ENCODE measurements at regions not wholly inside any gene's neighbourhood (a gene's known extent, or its start where the extent isn't known, plus 50 kb on each side); places are given as distances from the start of the nearest gene placed in this dataset.
"Not testable (repeated sequence)": the region's sequence is repeated elsewhere in the genome, so short reads cannot be mapped to it uniquely, and the experiment has no call there.

DNA sequence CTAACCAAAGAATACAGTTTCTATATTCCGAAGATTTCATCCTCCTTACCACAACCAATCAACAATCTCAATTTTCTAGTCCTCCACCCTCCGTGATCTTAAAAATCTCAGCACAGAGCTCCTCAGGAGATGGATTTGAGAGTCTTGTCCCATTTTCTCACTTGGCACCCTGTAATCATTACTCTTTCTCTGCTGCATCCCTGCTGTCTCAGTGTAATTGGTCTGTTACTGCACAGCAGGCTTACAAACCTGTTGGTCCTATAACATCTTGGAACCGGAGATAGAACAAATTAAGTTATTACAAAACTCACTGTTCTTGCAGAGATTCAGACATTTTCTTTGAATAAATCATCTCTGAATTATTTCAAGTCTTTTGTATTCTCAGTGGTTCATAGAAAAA, 1227.2 kb downstream of the JRKL start:
- Histone ChIP-seq H3K27ac (no peak overlapping the region), H3K4me1 (ENCODE audit: insufficient read depth) (no peaks in the 10 kb centered on the region), H3K36me3 (no peaks in the 10 kb centered on the region), H3K4me3 (no peak overlapping the region), H3K9me3 (no peaks in the 10 kb centered on the region), H3K27me3 (no peaks in the 10 kb centered on the region)
- no peak for DNase-seq
- TF ChIP-seq POLR2A (IDR thresholded peaks at IDR 0.05), result no peak
- TF ChIP-seq, protein P1, sequence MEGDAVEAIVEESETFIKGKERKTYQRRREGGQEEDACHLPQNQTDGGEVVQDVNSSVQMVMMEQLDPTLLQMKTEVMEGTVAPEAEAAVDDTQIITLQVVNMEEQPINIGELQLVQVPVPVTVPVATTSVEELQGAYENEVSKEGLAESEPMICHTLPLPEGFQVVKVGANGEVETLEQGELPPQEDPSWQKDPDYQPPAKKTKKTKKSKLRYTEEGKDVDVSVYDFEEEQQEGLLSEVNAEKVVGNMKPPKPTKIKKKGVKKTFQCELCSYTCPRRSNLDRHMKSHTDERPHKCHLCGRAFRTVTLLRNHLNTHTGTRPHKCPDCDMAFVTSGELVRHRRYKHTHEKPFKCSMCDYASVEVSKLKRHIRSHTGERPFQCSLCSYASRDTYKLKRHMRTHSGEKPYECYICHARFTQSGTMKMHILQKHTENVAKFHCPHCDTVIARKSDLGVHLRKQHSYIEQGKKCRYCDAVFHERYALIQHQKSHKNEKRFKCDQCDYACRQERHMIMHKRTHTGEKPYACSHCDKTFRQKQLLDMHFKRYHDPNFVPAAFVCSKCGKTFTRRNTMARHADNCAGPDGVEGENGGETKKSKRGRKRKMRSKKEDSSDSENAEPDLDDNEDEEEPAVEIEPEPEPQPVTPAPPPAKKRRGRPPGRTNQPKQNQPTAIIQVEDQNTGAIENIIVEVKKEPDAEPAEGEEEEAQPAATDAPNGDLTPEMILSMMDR (IDR thresholded peaks at IDR 0.05), result no peak
- no peak for TF ChIP-seq EP300 (IDR thresholded peaks at IDR 0.05)
- intact Hi-C loops (cut with DNase I), result no loop called here
- 95 to 98% (median 96%) methylated on average over 3 of the region's 3 CpGs for WGBS, 3 donors

- Histone ChIP-seq H3K27me3 (no peaks in the 10 kb centered on the region), H3K4me3 (no peak overlapping the region), H3K27ac (no peak overlapping the region), H3K4me1 (ENCODE audit: insufficient read depth) (no peaks in the 10 kb centered on the region), H3K36me3 (no peaks in the 10 kb centered on the region), H3K9me3 (no peaks in the 10 kb centered on the region)
- DNase-seq, result no peak
- TF ChIP-seq EP300 (IDR thresholded peaks at IDR 0.05), result no peak
- TF ChIP-seq POLR2A (IDR thresholded peaks at IDR 0.05), result no peak
- TF ChIP-seq, protein P1 (IDR thresholded peaks at IDR 0.05), result no peak
- intact Hi-C loops (cut with DNase I), result no loop called here
Observed at GRCh38 chr11:97620007-97620406, 1230.2 kb downstream of the JRKL start.

- no peaks in the 10 kb centered on the region for H3K4me1 ChIP-seq (ENCODE audit: insufficient read depth)
- H3K4me3 ChIP-seq, result no peak overlapping the region
- H3K36me3 ChIP-seq, result no peaks in the 10 kb centered on the region
- TF ChIP-seq, protein P1 (IDR thresholded peaks at IDR 0.05), result no peak
- no peak for TF ChIP-seq POLR2A (IDR thresholded peaks at IDR 0.05)
- TF ChIP-seq EP300 (IDR thresholded peaks at IDR 0.05), result no peak
- intact Hi-C loops (cut with DNase I), result no loop called here
- H3K27me3 ChIP-seq, result no peaks in the 10 kb centered on the region
- no peak for DNase-seq
- H3K9me3 ChIP-seq, result no peaks in the 10 kb centered on the region
- no peak overlapping the region for H3K27ac ChIP-seq
Observed at GRCh38 chr11:97621282-97621681, 1231.5 kb downstream of the JRKL start.

DNA sequence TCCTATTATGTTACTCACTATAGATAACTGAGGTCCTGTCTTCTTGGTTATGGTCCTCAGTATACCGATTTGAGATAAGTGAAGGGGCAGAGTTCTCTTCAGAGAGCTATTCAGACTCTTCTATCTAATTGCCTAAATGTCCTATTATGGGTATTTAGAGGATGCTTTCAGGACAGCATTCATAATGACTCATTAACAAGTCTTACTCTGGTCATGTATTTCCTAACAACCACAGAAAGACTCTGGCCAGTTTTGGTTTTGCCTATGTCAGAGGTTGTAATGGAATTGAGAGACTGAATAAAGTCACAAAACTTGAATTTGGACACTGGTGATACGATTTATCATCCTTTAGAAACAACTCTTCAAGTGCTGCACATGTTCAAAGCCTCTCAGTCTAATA, 1233.0 kb downstream of the JRKL start:
- H3K4me3 ChIP-seq, result no peak overlapping the region
- H3K9me3 ChIP-seq, result no peaks in the 10 kb centered on the region
- H3K36me3 ChIP-seq, result no peaks in the 10 kb centered on the region
- intact Hi-C loops (cut with DNase I), result no loop called here
- no peak for DNase-seq
- TF ChIP-seq POLR2A (IDR thresholded peaks at IDR 0.05), result no peak
- TF ChIP-seq EP300 (IDR thresholded peaks at IDR 0.05), result no peak
- TF ChIP-seq, protein P1 (IDR thresholded peaks at IDR 0.05), result no peak
- H3K27me3 ChIP-seq, result no peaks in the 10 kb centered on the region
- 69 to 75% (median 71%) methylated on average over 2 of the region's 2 CpGs for WGBS, 3 donors
- H3K4me1 ChIP-seq (ENCODE audit: insufficient read depth), result no peaks in the 10 kb centered on the region
- no peak overlapping the region for H3K27ac ChIP-seq

- H3K4me1 ChIP-seq (ENCODE audit: insufficient read depth); H3K36me3 ChIP-seq; intact Hi-C loops (cut with DNase I); H3K27me3 ChIP-seq; H3K27ac ChIP-seq; DNase-seq; H3K9me3 ChIP-seq; H3K4me3 ChIP-seq: not testable (repeated sequence)
- 64 to 72% (median 68%) methylated on average over 4 of the region's 4 CpGs for WGBS, 3 donors
Observed at GRCh38 chr11:97636741-97637140, 1246.9 kb downstream of the JRKL start.
